GM23248 (cell line): ENCODE measurements at regions not wholly inside any gene's neighbourhood (a gene's known extent, or its start where the extent isn't known, plus 50 kb on each side); places are given as distances from the start of the nearest gene placed in this dataset.

Experiments
- DNase-seq: peaks from one replicate; pipeline ENCODE4 v3.0.0-alpha.2; 2015
- H2AFZ ChIP-seq: fragments of 200-600 bp; sonication (generic); 2 replicates; pipeline ENCODE4 v1.6.1; 2016; ENCODE audit warnings: antibody characterized with exemption
- H3F3A ChIP-seq: fragments of 200-600 bp; sonication (generic); 2 replicates; pipeline ENCODE4 v1.6.1; 2016; ENCODE audit warnings: mild to moderate bottlenecking, antibody characterized with exemption, mixed run types; ENCODE audit not compliant: insufficient read depth
- H3K27ac ChIP-seq: fragments of 200-600 bp; sonication (generic); 2 replicates; pipeline ENCODE4 v1.5.1; 2016; ENCODE audit warnings: mild to moderate bottlenecking
- H3K27me3 ChIP-seq: fragments of 200-600 bp; sonication (generic); replicated peaks from 2 replicates; pipeline ENCODE4 v1.6.1; 2016; ENCODE audit warnings: mild to moderate bottlenecking; ENCODE audit not compliant: insufficient read depth
- H3K36me3 ChIP-seq: fragments of 200-600 bp; sonication (generic); 2 replicates; pipeline ENCODE4 v1.6.1; 2016; ENCODE audit warnings: low read depth, mild to moderate bottlenecking
- H3K4me1 ChIP-seq: fragments of 200-600 bp; sonication (generic); 2 replicates; pipeline ENCODE4 v1.6.1; 2016; ENCODE audit warnings: mild to moderate bottlenecking; ENCODE audit not compliant: insufficient read depth
- H3K4me2 ChIP-seq: fragments of 200-600 bp; sonication (generic); one replicate; pipeline ENCODE4 v1.6.1; 2016; ENCODE audit warnings: mild to moderate bottlenecking; ENCODE audit not compliant: unreplicated experiment
- H3K4me3 ChIP-seq: fragments of 200-600 bp; sonication (generic); 2 replicates; pipeline ENCODE4 v1.5.1; 2016; ENCODE audit warnings: mild to moderate bottlenecking
- H3K79me2 ChIP-seq: fragments of 200-600 bp; sonication (generic); 2 replicates; pipeline ENCODE4 v1.6.1; 2016; ENCODE audit warnings: mild to moderate bottlenecking; ENCODE audit not compliant: insufficient read depth
- H3K9ac ChIP-seq: fragments of 200-600 bp; sonication (generic); 2 replicates; pipeline ENCODE4 v1.6.1; 2016; ENCODE audit warnings: mild to moderate bottlenecking
- H3K9me2 ChIP-seq: fragments of 200-600 bp; sonication (generic); 2 replicates; pipeline ENCODE4 v1.6.1; 2016; ENCODE audit warnings: mixed run types, mild to moderate bottlenecking, moderate library complexity; ENCODE audit not compliant: insufficient read depth
- H3K9me3 ChIP-seq: fragments of 200-600 bp; sonication (generic); one replicate; pipeline ENCODE4 v1.6.1; 2017; ENCODE audit warnings: low read depth
- H4K20me1 ChIP-seq: fragments of 200-600 bp; sonication (generic); 2 replicates; pipeline ENCODE4 v1.6.0; 2016; ENCODE audit not compliant: insufficient read depth
- EZH2 ChIP-seq: fragments of 200-600 bp; sonication (generic); IDR thresholded peaks from 2 replicates; pipeline ENCODE4 v1.6.1; 2018; ENCODE audit warnings: antibody characterized with exemption, mild to moderate bottlenecking; ENCODE audit not compliant: insufficient read depth, poor library complexity, severe bottlenecking
- EZH2phosphoT487 ChIP-seq: fragments of 200-600 bp; sonication (generic); IDR thresholded peaks from 2 replicates; pipeline ENCODE4 v1.6.1; 2018; ENCODE audit warnings: antibody characterized with exemption, moderate library complexity, mild to moderate bottlenecking, low read depth; ENCODE audit not compliant: insufficient read depth
- WGBS, 2 experiments: methylation state at CpG; one replicate each; pipeline ENCODE4 v1.1.6; 2015 to 2017; ENCODE audit warnings: low lambda C conversion rate in 2 of 2, low coverage in 1 of 2; ENCODE audit errors: missing lambda C conversion rate in 2 of 2; 5-methylcytosine and 5-hydroxymethylcytosine counted together
- in situ Hi-C: fragments of 300-500 bp; cut with MboI; formaldehyde crosslinking; loops from 2 replicates; pipeline ENCODE4 v1.15.0; 2020

GRCh38 chr4:19104176-19104575 is 1082.6 kb upstream of the LCORL start:
- DNase-seq = no peak
- no peak overlapping the region for H3K9ac ChIP-seq
- no peak overlapping the region for H3K4me2 ChIP-seq
- H3K9me3 ChIP-seq = no peaks in the 10 kb centered on the region
- no peak overlapping the region for H2AFZ ChIP-seq
- H3K36me3 ChIP-seq = no peaks in the 10 kb centered on the region
- H3K9me2 ChIP-seq = no peaks in the 10 kb centered on the region
- H3K4me1 ChIP-seq = no peaks in the 10 kb centered on the region
- no peak overlapping the region for H3K27ac ChIP-seq
- TF ChIP-seq EZH2phosphoT487 (no peak), EZH2 (no peak)
- 33 to 35% methylated on average over 4 of the region's 4 CpGs for WGBS, 2 experiments
- H4K20me1 ChIP-seq = no peaks in the 10 kb centered on the region
- in situ Hi-C loops = no loop called here
- H3K27me3 ChIP-seq = no peaks in the 10 kb centered on the region
- H3K79me2 ChIP-seq = no peaks in the 10 kb centered on the region
- H3F3A ChIP-seq = no peaks in the 10 kb centered on the region
- H3K4me3 ChIP-seq = no peak overlapping the region

GRCh38 chr4:19095491-19096046 is 1074.0 kb upstream of the LCORL start:
- Histone ChIP-seq H3K9ac (no peak overlapping the region), H3K9me3 (no peaks in the 10 kb centered on the region), H3K27ac (no peak overlapping the region), H3K79me2 (no peaks in the 10 kb centered on the region), H3F3A (no peaks in the 10 kb centered on the region), H3K4me2 (no peak overlapping the region), H3K9me2 (no peaks in the 10 kb centered on the region), H3K4me3 (no peak overlapping the region), H2AFZ (no peak overlapping the region), H3K4me1 (no peaks in the 10 kb centered on the region), H3K27me3 (no peaks in the 10 kb centered on the region), H4K20me1 (no peaks in the 10 kb centered on the region), H3K36me3 (no peaks in the 10 kb centered on the region)
- TF ChIP-seq EZH2phosphoT487 (no peak), EZH2 (no peak)
- peak; percentile 2 for DNase-seq
- 24 to 33% methylated on average over 5 of the region's 5 CpGs for WGBS, 2 experiments
- in situ Hi-C loops = no loop called here

GRCh38 chr4:19093951-19094350 is 1072.4 kb upstream of the LCORL start:
- no peak for DNase-seq
- no peaks in the 10 kb centered on the region for H3K9me2 ChIP-seq
- no peaks in the 10 kb centered on the region for H3K9me3 ChIP-seq
- no peaks in the 10 kb centered on the region for H3F3A ChIP-seq
- H3K4me3 ChIP-seq = no peak overlapping the region
- H3K27ac ChIP-seq = no peak overlapping the region
- H3K79me2 ChIP-seq = no peaks in the 10 kb centered on the region
- TF ChIP-seq EZH2phosphoT487 (no peak), EZH2 (no peak)
- in situ Hi-C loops = no loop called here
- 6 to 12% methylated on average over 2 of the region's 2 CpGs for WGBS, 2 experiments
- no peak overlapping the region for H3K4me2 ChIP-seq
- no peaks in the 10 kb centered on the region for H3K36me3 ChIP-seq
- H4K20me1 ChIP-seq = no peaks in the 10 kb centered on the region
- H3K27me3 ChIP-seq = no peaks in the 10 kb centered on the region
- no peaks in the 10 kb centered on the region for H3K4me1 ChIP-seq
- H3K9ac ChIP-seq = no peak overlapping the region
- no peak overlapping the region for H2AFZ ChIP-seq

- Histone ChIP-seq H3F3A (no peaks in the 10 kb centered on the region), H3K36me3 (no peaks in the 10 kb centered on the region), H3K4me3 (no peak overlapping the region), H3K9me3 (no peaks in the 10 kb centered on the region), H3K9me2 (no peaks in the 10 kb centered on the region), H4K20me1 (no peaks in the 10 kb centered on the region), H3K27ac (no peak overlapping the region), H3K9ac (no peak overlapping the region), H3K4me2 (no peak overlapping the region), H2AFZ (no peak overlapping the region), H3K4me1 (no peaks in the 10 kb centered on the region), H3K27me3 (no peaks in the 10 kb centered on the region), H3K79me2 (no peaks in the 10 kb centered on the region)
- in situ Hi-C loops = no loop called here
- no peak for TF ChIP-seq EZH2phosphoT487
- TF ChIP-seq EZH2 = no peak
- no peak for DNase-seq
These were observed 1071.2 kb upstream of the LCORL start for GRCh38 chr4:19092797-19093196.

GRCh38 chr4:19074036-19074435 is 1052.5 kb upstream of the LCORL start:
- no peaks in the 10 kb centered on the region for H4K20me1 ChIP-seq
- H3K27ac ChIP-seq = no peak overlapping the region
- H3K27me3 ChIP-seq = no peaks in the 10 kb centered on the region
- no peak overlapping the region for H3K9ac ChIP-seq
- WGBS, 2 experiments = 56 to 58% methylated on average over 2 of the region's 2 CpGs
- H2AFZ ChIP-seq = no peak overlapping the region
- no peak overlapping the region for H3K4me2 ChIP-seq
- H3K36me3 ChIP-seq = no peaks in the 10 kb centered on the region
- no peaks in the 10 kb centered on the region for H3K4me1 ChIP-seq
- H3K9me2 ChIP-seq = no peaks in the 10 kb centered on the region
- H3F3A ChIP-seq = no peaks in the 10 kb centered on the region
- DNase-seq = no peak
- in situ Hi-C loops = no loop called here
- no peak overlapping the region for H3K4me3 ChIP-seq
- no peaks in the 10 kb centered on the region for H3K79me2 ChIP-seq
- H3K9me3 ChIP-seq = no peaks in the 10 kb centered on the region
- no peak for TF ChIP-seq EZH2phosphoT487
- no peak for TF ChIP-seq EZH2
